CD4-positive, alpha-beta T cell treated with Interleukin-10 for 1 hour (primary cell): ENCODE measurements at regions not wholly inside any gene's neighbourhood (a gene's known extent, or its start where the extent isn't known, plus 50 kb on each side); places are given as distances from the start of the nearest gene placed in this dataset.

Experiments
- DNase-seq: peaks from one replicate; pipeline ENCODE4 v3.0.0-alpha.2; 2020

DNA sequence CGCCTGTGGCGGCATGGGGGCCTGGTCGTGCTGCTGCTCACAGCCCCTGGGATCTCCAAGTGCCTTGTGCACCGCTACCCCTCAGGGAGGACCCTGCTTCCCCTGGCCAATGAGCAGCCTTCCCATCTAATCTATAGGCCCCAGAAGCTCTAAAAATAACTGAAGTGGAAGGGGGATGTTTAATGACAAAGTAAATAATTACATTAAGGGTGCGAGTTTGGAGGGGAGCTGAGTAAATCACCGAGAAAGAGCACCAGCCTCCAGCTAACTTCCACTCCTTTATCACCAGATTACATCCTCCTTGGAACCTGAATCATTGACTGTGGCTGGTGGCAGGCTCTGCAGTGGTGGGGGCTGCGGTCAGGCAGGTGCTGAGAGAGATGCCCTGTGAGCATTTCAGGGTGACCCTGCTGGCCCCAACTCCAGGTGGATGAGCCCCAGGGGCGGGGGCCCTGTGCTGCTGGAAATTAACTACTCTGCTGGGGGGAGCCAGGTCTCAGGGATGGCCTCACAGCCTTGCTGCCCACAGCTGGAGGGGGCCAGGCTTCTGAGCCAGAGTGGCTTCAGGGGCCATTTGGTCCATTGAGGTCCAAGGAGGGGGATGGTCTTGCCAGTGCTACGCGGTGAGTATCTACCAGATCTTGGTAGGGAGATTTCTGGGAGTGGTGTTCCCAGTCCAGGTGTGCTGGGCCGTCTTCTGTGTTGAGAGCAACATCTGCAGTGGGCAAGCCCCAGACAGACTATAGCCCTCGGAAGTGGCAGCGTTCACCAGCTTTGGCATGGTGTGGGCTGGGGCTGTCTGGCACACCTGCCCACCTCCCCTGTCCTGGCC lies 74.2 kb downstream of the GLI2 start:
- no peak for DNase-seq

GRCh38 chr2:120810639-120811038 lies 75.0 kb downstream of the GLI2 start:
- DNase-seq: no peak

- no peak for DNase-seq
Observed at GRCh38 chr2:120812866-120813265, 77.2 kb downstream of the GLI2 start.

GRCh38 chr2:120814352-120814751 lies 78.7 kb downstream of the GLI2 start:
- DNase-seq: no peak

GRCh38 chr2:120815292-120815691 lies 79.6 kb downstream of the GLI2 start:
- no peak for DNase-seq

- DNase-seq: no peak
Observed at GRCh38 chr2:120817136-120817955, 81.7 kb downstream of the GLI2 start.

DNA sequence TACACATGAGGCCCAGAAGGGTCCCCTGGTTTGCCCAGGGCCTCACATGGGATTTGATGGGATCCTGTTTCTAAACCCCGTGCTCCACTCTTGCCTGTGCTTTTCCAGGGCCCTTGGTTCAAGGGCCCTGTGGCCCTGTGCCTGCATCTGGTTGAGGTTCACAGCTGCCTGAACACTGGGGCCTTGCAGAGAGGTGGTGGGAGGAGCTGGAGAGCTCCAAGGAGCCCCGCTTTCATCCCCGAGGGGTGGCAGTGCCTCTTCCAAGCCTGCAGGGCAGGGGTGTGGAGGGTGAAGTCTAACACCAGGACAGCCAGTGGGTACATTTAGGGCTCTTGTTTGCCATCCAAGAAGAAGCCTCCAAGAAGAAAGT lies 82.3 kb downstream of the GLI2 start:
- DNase-seq: no peak

DNA sequence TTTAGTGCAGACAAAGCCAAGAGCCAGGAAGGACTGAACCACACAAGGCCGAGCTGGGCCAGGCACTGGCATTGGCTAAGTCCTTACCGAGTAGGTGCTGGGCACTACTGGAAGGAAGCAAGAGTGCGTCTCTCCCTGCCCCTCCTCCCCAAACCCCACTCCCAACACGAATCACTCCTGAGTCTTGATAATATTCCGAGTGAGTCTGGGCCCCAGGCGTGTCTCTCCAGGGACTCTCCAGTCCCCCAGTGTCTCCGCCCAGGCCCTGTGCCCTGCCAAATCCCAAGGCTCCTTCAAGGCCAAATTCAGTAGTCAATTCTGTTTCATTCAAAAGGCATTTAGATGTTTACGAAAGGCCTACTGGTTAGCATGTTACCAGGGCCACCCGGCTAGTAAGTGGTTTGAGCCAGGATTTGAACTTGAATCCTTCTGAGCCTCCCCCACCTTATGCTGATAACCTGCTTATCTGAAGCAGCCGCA lies 82.8 kb downstream of the GLI2 start:
- no peak for DNase-seq

GRCh38 chr2:120819720-120820210 lies 84.1 kb downstream of the GLI2 start:
- no peak for DNase-seq

DNA sequence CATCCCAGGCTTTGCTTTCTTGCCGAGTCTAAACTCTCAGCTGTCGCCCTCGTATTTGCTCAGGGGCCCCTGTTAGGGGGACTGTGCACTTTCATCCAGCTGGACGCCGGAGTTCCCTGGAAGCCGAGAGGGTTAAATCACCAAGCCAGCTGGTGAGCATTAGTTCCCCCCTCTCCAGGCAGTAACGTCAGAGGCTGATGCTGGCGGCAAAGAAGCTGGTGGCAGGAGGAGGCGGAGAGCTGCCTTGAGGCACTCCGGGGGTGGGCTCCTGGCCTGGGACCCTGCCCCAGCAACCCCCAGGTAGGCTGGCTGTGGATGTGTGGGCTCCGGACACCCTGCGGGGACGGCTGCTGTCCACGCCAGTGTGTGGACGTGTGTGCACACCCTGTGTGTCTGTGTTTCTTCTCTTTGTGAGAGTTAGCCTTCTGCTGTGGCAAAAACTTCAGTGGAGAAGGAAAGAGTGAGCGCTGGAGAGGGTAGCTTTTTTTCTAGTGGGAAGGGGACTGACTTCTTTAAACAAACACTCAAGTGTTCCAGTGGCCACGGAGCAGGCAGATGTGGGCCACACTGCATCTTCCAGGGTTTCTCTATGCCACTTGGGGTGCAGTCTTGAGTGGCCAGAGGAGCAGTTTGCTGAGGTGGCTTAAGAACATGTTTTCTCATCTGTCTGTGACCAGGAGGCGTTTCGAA lies 84.7 kb downstream of the GLI2 start:
- DNase-seq: no peak

DNA sequence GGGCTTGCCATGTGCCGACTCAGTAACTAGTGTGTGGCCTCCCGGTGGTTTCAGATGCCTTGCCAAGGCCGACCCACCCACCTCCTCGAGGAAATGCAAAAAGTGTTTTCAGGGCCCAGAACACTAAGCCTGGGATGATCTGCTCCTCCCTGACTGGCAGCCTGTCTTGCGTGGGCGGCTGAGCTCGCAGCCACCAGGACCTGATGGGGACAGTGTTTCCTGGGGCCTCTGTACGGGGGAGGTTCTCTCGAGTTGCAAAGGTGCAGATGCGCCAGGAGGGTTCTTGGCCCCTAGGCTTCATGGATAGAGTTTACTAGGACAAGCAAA lies 85.2 kb downstream of the GLI2 start:
- DNase-seq: no peak

DNA sequence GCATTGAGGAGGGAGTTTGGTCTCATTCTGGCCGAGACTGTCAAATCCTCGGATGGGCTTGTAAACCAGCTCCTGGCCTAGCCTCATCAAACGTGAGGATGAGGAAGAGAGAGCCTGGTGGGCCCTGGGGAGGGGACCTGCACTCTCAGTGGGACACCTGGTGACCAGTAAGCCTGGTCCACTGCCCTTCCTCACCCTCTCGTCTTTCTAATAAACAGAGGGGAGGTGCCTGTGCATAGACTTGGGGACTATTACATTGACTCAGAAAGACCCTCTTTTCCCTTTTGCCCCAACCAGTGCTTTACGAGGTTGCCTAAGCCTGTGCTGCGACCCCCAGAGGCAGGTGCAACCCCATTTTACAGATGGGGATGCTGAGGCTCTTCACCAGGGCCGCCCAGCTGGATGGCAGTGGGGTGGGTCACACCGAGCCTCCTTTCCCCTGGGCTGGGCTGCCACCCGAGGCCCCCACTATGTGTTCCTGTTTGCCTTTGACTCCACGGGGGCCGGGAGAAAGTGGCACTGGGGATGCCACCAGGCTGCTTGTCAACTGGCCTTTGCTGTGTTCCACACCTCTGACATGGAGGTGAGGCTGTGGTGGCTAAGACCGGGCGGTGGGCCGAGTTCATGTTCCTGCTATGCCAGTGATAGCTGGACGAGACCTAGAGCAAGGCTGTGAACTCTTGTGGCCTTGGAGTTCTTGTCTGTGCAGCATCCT lies 85.9 kb downstream of the GLI2 start:
- no peak for DNase-seq

DNA sequence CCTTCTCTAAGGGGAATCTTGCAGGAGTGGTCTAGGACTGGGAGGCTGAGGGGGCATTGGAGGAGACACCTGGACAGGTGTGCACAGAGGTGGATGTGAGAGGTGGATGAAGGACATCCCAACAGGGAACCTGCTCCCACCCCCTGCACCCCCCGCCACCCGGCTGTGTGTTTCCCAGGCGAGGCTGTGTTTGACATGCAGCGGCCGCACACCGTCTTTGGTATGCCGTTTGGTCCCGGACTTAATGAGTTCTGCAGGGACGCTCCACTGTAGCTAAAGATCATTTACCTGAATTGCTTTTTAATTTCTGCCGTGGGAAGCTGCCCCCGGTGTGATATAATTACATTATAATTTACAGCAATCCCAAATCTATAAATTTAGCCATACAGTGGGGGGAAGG lies 87.3 kb downstream of the GLI2 start:
- no peak for DNase-seq

DNA sequence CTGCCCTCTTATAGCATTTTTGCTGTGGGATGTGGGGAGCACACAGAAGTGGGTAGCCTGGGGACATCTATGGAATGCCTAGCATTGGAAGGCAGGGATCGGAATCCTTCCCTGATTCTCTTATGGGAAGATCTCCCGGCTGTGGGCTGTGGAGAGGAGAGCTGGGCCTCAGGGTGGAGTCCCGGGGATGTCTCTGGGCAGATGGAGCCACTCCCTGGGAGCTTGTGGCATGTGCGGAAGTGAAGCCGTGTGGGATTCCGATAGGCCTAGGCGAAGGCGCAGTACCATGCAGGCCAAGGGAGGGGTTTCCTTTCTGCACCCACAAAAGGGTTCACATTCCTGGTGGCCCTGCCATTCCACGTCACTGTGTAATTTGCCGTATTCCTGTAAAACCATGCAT lies 87.9 kb downstream of the GLI2 start:
- no peak for DNase-seq

DNA sequence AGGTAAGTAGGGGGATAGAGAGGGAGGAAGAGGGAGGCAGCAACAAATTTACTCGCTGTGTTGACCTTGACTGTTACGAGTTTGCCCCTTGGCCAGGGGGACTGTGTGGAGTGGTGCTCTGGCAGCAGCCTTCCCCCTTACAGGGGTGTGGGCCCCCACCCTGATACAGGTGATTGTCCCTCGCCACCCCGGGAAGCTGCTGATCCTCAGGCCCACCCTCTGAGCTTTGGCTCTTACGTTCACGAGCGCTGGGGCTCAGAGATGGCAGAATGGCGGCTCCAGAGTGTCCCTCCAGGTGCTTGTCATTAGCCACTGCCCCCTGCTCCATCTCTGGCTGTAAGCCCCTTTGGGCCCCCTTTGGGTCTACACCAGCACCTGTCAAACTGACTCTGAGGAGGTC lies 88.6 kb downstream of the GLI2 start:
- no peak for DNase-seq

- DNase-seq: no peak
Observed at GRCh38 chr2:120825370-120826259, 89.9 kb downstream of the GLI2 start.

- DNase-seq: no peak
Observed at GRCh38 chr2:120826260-120826648, 90.6 kb downstream of the GLI2 start.

- no peak for DNase-seq
Observed at GRCh38 chr2:120826716-120827410, 91.2 kb downstream of the GLI2 start.

DNA sequence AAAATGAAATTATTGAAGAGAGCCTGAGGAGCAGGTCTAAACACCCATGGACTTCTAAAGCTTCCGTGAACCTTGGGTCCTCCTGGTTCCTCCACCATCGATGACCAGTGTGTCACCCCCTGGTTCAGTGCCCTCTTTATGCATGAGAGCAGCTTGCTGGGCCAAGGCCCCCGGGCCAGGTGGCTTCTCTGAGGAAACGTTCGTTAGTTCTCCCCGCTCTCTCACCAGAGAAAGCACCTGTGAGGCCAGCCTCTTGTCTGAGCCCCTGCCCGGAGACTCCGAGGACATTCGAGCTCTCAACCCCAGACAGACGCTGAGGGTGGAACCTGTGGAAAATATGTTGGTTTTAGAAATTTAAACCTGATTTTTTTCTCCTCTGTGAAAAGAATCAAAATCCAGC lies 92.4 kb downstream of the GLI2 start:
- no peak for DNase-seq

DNA sequence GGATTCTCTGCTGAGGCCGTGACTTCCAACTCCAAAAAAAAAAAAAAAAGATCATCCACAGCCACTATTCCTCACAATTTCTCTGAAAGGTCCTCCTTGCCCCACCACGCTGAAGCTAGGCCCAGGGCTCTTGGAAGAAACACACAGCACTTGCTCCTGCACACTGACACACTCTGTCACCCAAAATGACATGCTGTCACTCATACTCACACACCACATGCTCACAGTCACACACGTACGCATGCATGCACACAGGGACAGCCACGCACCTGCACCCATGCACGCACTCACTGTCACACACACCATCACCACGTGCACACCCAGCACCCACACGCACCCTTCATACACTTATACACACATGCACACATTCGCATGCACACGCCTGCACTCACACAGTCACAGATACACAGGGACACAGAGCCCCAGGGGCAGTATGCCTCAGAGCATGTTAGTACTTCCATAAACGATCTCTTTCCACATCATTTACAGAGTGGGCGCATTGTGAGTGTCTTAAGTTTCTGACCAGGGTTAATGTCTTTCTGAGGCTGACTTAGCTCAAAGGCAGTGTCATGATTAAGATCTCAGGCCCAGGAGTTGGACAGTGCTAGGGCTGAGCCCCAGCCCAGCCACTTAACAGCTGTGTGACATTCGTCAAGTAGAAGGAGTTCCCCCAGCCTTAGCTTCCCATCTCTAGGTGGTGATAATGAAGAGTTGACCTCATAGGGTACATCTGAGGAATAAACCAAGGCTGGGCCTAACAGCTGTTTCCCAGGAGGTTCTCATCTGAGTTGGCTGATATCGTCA lies 93.4 kb downstream of the GLI2 start:
- DNase-seq: no peak
